ENCODE measurements at regions not wholly inside any gene's neighbourhood (a gene's known extent, or its start where the extent isn't known, plus 50 kb on each side); places are given as distances from the start of the nearest gene placed in this dataset.
"Not testable (repeated sequence)": the region's sequence is repeated elsewhere in the genome, so short reads cannot be mapped to it uniquely, and the experiment has no call there.

DNA sequence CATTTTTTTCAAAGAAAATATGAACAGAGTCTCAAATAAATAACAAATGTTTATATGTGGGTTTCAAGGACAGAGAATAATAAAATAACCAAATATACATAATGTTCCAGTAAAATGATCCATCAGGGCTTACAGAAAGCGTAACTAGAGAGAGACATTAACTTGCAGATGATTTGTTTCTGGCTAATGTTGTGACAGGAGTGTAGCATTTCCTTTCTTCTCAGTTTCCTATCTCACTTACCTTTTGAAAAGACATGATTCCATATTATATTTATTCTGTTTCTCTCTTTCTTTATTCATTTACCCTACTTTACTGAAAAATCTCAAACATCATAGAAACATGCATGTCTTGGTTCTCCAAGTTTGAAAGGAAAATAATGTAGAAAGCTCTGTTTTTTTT is 451.3 kb upstream of the CDH9 start:
- no peak for DNase-seq

DNA sequence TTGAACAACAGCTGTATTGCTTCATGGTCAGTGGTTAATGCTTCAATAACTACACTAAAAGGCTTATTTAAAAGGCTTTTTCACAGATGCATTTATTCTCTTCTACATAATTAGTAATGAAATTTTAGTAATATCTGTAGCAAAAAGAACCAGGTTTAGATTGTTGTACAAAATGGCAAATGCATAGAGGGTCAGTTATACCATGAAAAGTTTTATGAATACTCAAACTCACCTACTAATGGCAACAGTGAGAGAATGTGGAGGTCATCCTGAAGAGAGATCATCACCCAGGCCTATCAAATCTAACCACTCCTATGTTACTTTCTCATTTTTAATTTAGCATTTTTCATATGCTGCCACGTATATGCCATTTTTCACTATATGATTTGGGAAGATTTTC is 444.3 kb upstream of the CDH9 start:
- no peak for DNase-seq

DNA sequence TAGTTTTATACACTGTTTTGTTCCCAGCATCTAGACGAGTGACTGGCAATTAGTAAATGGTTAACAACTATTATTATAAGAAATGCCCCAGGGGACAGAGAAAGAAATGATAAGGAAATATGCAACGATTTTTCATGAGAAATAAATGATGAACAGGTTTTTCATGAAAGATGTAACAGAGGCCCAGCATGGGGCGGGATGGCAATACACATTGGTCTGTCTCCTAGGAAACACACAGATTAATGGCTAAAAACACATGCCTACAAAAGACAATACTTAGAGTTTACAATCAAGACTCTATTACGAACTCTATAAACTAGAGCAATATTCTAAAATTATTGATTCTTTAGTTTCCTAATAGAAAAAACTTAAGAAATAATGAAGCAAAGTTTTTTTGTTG is 441.5 kb upstream of the CDH9 start:
- DNase-seq = no peak

DNA sequence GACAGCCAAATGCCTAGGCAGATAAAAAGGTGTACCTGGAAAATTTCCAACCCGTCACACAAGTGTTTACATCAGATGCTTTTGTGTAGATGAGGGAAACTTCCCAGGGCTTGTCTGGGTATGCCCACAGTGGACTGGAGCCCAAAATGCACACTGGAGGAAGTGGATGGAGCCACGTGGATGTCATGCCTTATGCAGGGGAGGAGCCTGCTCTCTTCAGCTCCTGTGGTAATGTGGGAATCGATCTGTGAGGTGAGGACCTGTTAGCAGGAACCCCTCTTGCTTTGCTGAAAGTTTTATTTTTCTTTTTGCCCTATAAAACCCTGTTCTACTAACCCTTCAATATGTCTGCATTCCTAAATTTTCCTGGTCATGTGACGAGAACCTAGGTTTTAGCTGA is 439.2 kb upstream of the CDH9 start:
- DNase-seq = no peak

DNA sequence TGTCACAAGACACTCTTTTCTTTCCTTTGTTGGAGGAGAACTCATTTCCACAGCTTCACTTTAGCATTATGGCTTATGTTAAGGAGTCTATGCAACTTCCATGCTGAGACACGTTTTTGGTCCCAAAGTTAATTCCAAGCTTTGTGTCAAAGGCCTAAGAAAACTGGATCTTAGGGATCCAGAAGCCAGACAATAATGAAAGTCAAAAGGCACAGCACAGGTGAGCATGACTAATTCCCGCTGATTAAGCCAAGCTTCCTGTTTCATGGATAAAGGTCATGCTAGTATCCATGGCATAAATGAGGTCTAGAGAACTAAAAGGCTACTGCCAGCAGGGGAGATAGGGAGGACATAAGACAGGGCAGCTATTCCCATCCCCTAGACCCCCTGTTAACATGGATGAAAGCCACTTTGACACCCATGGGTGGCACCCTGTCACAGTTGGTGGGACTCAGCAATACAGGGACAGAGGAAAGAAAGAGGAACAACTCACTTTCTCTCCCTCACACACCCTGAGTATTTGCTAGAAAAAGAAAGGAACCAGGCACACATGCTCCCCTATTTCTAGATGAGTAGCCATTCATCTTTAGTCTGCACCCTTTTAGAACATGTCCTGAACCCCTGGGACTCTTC is 438.1 kb upstream of the CDH9 start:
- no peak for DNase-seq

DNA sequence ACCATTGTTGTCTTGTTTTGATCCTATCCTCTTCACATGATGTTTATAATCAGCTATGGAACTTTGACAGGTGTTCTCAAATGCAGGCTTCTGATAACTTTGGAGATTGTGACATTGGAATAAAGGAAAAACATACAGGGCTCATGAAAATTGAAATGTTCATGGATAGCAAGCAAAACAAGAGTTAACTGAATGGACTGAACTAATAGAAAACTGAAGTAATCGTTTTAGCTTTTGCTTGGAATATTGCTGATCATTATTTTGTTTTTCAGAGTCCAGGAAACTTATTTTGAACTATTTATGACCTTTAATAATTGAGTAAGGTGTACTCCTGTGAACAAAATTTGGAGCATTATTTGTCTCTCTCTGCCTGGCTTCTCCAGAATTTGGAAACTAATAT is 436.7 kb upstream of the CDH9 start:
- no peak for DNase-seq

DNA sequence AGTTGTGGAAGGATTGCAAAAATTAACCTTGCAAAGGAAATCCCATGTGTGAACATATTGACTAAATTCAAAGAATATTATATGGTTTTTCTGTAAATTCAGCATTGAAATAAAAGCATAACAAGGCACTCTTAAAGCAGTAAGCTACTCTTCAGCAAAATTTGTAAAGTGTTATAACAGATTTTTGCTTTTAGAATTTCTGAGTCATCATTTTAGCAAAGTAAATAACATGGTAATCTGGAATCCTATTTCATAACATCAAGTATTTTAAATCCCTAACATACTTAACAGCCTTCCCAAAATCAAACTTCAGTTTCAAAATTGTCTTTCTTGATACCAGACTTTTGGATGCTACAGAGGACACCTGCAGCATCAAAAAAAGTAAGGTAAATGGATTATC is 436.0 kb upstream of the CDH9 start:
- no peak for DNase-seq

DNA sequence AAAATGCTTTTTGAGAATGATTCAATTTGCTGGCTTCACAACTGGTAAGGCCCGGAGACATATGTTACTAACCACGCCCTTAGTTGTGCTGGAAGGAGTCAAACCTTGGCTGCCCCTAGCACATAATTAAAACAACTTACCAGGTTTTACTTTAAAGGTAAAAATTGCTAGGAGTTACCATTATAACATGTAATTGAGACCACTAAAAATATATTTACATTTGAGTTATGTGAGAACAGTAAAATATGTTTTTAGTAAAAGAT is 435.6 kb upstream of the CDH9 start:
- no peak for DNase-seq

DNA sequence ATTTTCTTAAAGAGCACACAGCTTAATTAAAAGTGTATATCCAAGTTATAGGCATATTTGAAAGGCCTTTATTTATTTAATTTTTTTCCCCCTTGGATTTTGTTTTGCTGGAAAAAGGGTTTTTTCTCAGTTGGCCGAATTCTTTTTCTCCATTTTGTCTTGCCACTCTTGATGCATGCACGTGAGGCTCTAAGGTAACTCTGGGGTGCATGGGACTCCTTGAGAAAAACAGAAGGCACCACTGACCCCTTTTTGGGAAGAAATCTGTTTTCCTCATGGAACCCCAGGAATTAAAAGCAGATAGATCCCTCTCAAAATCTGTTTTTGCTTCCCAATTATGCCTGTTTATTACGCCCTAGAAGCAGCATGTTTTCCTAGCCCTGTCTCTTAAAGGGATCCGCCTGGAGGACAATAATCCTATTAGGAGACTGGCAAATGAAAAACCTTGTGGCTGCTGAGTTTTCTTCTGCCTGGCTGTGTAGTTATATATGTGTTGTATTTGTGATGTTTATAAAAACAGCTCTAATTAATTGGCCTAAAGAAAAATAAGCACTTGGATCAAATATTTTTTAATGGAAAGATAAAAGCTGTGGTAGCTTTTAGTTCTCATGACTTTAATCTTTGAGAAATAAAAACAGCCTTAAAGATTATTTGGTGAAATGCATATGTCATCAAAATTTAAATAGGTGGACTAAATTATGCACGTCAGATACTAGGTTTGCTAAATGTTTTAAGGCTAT is 435.1 kb upstream of the CDH9 start:
- no peak for DNase-seq

DNA sequence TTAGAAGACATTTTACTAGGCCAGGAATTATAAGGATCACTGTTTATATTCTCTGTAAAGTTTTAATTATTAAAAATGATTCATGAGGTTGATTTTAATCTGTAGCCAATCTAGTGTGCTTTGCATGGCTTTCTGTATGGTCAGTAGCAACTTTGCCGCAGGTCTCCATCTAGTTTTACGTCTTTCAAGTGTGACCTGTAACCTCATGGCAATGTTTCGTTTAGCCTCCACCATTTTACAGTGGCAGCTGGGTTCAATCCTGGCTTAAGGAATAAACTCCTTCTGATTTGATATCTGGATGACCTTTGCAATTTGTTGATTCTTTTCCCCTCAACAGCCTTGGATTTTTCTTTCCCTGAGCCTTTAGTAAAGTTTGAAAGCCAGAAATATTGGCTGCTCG is 434.5 kb upstream of the CDH9 start:
- DNase-seq = no peak

DNA sequence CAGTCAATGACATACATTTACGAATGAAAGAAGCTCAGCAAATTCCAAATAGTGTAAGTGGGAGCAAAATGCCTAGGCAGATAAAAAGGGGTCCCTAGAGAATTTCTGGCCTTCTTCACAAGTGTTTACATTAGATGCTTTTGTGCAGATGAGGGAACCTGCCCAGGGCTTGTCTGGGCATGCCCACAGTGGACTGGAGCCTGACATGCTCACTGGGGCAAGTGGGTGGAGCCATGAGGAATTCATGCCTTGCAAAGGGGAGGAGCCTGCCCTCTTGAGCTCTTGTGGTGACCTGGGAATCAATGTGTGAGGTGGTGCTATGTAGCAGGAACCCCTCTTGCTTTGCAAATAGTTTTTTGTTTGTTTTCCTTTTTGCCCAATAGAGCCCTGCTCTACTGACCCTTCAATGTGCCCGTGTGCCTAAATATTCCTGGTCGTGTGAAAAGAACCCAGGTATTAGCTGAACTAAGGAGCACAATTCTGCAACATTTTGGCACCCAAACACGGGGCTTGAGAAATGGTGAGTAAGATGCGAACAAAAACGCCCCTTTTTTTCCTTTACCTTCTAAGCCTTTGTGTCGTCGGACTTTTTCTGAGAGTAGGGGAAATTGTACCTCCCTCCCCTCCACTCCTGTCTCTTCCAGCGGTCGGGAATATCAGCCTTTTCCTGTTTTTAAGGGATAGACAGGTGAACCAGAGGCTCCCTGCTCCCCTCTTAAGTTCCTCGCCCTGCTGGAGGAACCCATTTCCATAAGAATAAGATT is 433.8 kb upstream of the CDH9 start:
- DNase-seq = no peak

DNA sequence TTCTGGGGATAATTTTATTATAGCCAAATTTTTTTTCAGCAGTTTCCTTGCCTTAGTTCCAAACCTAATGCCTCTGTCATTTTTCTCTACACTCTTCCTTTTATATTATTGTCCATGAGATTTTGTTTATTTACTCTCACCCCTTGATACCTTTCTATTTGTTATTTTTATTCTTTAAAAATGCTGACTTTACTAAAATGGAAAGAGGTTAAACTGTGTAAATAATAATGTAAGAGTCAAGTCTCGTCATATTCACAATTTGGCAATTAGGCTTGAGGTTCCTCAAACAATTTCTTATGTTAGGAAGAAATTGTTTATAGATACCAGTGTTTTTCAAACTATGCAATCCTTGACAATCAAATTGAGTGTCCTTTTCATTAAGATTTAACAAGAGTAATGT is 428.6 kb upstream of the CDH9 start:
- no peak for DNase-seq

DNA sequence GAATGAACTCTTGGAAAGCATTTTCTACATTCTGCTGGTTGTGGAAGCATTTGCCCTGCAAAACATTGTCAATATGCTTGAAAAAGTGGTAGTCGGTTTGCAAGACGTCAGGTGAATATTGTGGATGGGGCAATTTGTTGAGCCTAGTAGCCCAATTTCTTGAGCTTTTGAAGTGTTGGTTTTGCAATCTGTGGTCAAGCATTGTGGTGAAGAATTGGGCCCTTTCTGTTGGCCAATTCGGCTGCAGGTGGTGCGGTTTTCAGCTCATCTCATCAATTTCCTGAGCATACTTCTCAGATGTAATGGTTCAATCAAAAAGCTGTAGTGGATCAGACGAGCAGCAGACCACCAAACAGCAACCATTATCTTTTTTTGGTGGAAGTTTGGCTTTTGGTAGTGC is 426.8 kb upstream of the CDH9 start:
- DNase-seq = no peak

DNA sequence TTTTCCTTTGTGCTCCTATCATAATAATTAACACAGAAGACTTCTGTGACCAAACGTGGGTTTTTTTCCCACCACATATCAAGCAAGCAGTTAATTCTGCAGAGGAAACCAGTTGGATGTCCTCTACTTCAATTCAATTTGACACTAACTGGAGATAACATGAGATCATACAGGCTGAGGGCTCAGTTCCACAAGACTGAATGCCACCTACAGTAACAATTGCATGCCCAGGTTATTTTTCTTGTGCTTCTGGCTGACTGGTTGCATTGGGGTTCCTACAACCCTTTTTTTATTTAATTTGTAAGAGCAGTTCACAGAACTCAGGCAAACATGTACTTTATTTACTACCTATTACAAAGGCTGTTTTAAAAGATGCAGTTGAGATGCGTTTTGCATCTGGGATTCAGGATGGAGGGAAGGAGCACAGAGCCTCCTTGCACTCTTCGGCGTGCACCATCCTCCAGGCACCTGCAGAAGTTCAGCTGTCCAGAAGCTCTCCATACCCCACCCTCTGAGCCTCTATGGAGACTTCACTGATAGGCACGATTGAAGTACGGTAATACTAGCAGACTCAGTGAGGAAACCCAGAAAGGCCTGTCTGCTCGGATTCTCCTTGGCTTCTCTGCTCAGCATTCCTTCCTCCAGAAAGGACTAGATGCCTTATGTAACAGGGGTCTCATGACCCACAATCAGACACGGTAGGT is 425.2 kb upstream of the CDH9 start:
- no peak for DNase-seq

DNA sequence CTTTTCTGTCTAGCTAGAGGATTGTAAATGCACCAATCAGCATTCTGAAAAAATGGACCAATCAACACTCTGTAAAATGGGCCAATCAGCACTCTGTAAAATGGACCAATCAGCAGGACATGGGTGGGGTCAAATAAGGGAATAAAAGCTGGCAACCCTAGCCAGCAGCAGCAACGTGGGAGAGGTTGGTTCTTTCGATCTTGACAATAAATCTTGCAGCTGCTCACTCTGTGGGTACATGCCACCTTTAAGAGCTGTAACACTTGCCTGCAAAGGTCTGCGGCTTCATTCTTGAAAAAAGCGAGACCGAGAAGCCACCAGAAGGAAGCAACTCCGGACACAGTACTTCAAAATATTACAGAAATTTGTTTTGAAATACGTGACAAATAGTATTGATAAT is 424.6 kb upstream of the CDH9 start:
- no peak for DNase-seq

DNA sequence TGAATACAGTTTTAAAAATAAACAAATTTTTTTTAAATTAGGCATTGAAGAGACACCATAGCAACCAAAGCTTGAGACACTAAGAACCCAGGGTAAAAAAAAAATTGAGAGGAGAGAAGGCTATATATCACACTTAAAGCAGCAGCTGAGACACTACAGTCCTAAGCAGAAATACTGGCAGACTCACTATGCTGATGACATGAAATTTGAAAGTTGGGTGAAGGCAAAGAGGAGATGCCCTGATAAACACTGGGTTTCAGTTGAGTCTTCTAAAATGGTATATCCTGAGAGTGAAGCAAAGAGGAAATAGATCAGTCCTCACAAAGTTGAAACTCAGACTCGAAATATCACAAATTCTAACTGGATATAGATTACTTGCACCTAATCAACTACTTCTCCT is 419.9 kb upstream of the CDH9 start:
- DNase-seq = no peak

DNA sequence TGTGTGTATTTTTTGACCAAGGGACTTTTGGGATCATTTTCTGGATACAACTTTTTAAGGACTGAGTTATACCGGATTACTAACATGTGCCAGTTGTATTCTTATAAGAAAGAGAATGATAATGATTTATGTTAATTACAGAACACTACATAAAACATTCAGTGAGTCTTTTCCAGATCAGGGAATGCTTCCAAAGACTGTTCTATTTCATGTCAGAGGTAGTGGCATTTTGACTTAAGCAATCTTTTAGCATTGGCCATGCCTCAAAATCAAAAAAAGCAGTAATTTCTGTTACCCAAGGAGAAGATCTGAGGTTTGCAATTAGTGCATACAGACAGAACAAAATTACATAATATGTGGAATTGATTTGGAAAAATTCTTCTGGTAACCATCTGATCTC is 413.0 kb upstream of the CDH9 start:
- DNase-seq = no peak

DNA sequence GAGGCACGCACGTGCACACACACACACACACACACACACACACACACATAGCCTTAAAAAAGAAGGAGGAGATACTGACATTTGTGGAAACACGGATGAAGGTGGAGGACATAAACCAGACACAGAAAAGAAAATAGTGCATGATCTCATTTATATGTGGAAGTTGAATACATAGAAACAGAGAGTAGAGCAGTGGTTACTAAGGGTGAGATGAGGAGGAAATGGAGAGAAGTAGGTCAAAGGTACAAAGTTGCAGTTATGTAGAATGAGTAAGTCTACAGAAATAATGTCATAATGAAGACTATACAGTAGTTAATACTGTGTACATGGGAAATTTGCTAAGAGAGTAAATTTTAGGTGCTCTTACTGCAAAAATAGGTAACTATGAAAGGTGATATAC is 412.2 kb upstream of the CDH9 start:
- DNase-seq = no peak

DNA sequence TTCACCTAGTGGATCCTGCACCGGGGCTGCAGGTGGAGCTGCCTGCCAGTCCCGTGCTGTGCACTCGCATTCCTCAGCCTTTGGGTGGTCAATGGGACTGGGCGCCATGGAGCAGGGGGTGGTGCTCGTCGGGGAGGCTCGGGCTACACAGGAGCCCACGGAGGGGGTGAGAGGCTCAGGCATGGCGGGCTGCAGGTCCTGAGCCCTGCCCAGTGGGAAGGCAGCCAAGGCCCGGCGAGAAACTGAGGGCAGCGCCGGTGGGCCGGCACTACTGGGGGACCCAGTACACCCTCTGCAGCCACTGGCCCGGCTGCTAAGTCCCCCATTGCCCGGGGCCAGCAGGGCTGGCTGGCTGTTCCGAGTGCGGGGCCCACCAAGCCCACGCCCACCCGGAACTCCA is 401.0 kb upstream of the CDH9 start:
- DNase-seq = not testable (repeated sequence)

DNA sequence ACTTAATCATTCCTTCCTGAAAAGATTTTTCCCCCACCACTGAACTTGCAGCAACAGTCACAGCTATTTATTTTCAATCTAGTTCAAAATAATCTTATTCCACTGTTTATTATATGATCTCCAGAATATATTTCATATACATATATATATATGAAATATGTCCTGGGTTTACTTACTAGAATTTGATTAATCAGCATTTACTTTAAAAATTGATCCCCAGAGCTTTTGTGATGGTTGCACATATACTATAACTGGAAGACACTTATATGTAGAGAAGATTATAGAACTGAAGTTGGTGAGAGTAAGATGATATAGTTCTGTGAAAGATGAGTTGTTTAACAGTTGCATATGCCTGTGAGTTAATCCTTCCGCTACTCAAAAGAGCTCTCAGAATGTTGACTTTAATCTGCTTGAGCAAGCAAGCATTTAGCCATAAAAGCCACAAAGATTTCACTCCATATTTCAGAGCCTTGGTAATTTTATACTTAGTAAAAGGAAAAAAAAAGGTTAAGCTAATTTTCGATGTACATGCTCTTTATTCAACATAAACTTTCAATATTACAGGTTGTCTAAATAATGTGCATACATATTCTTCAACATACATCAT is 399.3 kb upstream of the CDH9 start:
- DNase-seq = no peak

DNA sequence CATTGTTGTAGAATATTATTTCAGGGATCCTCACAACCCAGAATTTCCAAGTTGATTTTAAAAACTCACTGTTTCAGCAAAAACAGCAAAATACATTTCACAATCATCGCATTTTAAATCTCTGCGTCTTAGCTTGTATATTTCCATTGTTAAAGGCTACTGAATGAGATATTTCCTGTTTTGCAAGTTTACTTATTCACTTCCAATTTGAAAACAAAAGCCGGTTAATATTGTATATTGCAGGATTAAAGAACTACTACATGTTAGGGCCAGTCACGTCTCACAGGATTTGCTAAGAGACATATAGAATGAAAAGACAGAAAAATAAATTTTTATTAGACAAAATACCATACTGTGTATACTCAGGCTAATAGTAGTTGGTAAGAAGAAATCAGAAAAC is 395.9 kb upstream of the CDH9 start:
- no peak for DNase-seq

DNA sequence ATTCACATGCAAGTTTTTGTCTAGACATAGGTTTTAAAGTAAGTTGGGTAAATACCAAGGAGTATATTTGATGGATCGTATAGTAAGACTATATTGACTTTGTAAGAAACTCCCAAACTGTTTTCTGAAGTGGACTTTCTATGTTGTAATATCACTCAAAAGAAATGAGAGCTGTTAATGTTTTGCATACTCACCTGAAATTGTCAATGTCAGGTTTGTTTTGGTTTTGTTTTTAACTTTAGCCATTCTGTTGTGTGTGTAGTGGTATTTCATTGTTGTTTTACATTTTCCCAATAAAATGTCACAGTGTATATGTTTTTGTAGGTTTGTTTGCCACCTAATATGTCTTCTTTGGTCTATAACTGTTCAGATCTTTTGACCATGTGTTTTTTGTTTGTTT is 375.7 kb upstream of the CDH9 start:
- no peak for DNase-seq

DNA sequence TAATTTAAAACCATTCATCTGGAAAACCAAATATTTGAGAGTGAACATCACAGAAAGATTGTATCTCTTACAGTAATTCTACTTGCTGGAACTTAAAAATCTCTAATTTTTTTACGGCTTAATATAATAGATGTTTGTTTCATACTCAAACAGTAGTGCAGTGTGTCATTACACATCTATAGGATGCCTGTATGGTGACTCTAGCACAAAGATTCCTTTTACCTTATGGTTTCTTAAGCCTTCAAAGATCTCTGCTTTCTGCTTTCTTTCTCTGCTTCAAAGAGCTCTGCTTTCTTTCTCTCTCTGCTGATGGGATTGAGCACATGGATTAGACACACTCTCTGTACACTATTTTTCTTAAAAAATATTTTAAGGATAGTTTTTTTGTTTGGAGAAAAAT is 374.0 kb upstream of the CDH9 start:
- DNase-seq = no peak

DNA sequence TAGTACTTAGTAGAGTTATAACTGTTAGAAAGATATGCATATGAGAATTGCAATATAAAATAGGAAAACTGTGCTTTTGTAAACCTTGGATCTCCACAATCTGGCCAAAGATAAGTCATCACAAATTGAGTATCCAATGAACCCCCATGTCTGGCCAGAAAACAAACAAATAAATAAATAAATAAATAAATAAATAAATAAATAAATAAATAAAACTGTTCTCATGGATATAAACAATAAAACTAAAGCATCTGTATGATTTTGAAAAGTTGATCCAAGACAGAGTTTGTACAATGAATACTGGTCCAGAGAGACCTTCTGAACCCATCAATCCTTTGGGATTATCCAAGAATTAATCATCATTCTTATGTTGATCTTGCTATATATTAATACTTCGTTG is 367.6 kb upstream of the CDH9 start:
- DNase-seq = no peak

Measured in CD4-positive, alpha-beta T cell treated with Interleukin-17A for 1 hour (primary cell).